A549 (cell line): ENCODE measurements at regions not wholly inside any gene's neighbourhood (a gene's known extent, or its start where the extent isn't known, plus 50 kb on each side); places are given as distances from the start of the nearest gene placed in this dataset.
"Not testable (repeated sequence)": the region's sequence is repeated elsewhere in the genome, so short reads cannot be mapped to it uniquely, and the experiment has no call there.

Source experiments
- BHLHE40 ChIP-seq: IDR thresholded peaks from 2 replicates; pipeline ENCODE4 v1.6.1; 2012; ENCODE audit warnings: low read depth, low read length, inconsistent platforms
- CHD2 ChIP-seq: fragments of 150-350 bp; IDR thresholded peaks from 2 replicates; pipeline ENCODE4 v1.6.1; 2014; ENCODE audit warnings: low read length; ENCODE audit not compliant: partially characterized antibody
- FOSL2 ChIP-seq, 2 experiments: fragments of 450-650 bp in 1 of 2; fragments of >200 bp in 1 of 2; sonication (Bioruptor Twin) in 1 of 2; formaldehyde crosslinking; IDR thresholded peaks; 2 replicates each; pipeline versions ENCODE4 v1.5.0 to v1.6.1; 2016 to 2020; ENCODE audit warnings: mild to moderate bottlenecking in 1 of 2, moderate library complexity in 1 of 2
- GATA3 ChIP-seq: IDR thresholded peaks from 2 replicates; pipeline ENCODE4 v1.6.1; 2012; ENCODE audit warnings: borderline replicate concordance
- KDM5A ChIP-seq: fragments of 200-600 bp; sonication (generic); IDR thresholded peaks from 2 replicates; pipeline ENCODE4 v1.6.1; 2016; ENCODE audit warnings: antibody characterized with exemption, mild to moderate bottlenecking
- POLR2A ChIP-seq: IDR thresholded peaks from 2 replicates; pipeline ENCODE4 v1.6.1; 2012; ENCODE audit warnings: mild to moderate bottlenecking, low read length
- POLR2AphosphoS2 ChIP-seq: conservative IDR thresholded peaks from 2 replicates; pipeline ENCODE4 v1.6.1; 2012; ENCODE audit warnings: low read length, improper control_type of control experiment, inconsistent platforms
- TF ChIP-seq, protein P1 (sequence below): fragments of 200-600 bp; sonication (generic); IDR thresholded peaks from 2 replicates; pipeline ENCODE4 v1.6.1; 2016; ENCODE audit warnings: antibody characterized with exemption, mild to moderate bottlenecking, moderate library complexity
- TF ChIP-seq, protein P2 (sequence below): fragments of 250-450 bp; sonication (Bioruptor Pico); IDR thresholded peaks from 2 replicates; pipeline ENCODE4 v1.5.0; 2021; ENCODE audit warnings: mild to moderate bottlenecking, moderate library complexity, borderline replicate concordance
- TF ChIP-seq, protein P3 (sequence below): fragments of 450-650 bp; IDR thresholded peaks from 2 replicates; pipeline ENCODE4 v1.6.1; 2014; ENCODE audit warnings: antibody characterized with exemption
- TF ChIP-seq, protein P4 (sequence below): fragments of >200 bp; sonication (Bioruptor Twin); formaldehyde crosslinking; IDR thresholded peaks from 3 replicates; pipeline ENCODE4 v1.5.1; 2016
- TF ChIP-seq, protein P5 (sequence below): IDR thresholded peaks from 2 replicates; pipeline ENCODE4 v1.6.1; 2012
- TF ChIP-seq, protein P6 (sequence below): IDR thresholded peaks from 2 replicates; pipeline ENCODE4 v1.6.1; 2012; ENCODE audit warnings: low read depth, borderline replicate concordance

DNA sequence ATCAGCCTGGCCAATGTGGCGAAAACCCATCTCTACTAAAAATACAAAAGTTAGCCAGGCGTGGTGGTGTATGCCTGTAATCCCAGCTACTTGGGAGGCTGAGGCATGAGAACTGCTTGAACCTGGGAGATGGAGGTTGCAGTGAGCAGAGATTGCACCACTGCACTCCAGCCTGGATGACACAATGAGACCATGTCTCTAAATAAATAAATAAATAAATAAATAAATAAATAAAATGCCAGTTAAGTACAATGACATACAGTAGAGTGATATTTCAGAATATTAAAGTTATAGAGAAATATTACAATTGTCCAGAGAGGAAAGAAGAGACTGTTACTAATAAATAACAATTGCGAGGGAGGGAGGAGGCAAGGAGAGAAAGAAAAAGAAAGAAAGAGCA, 199.8 kb upstream of the NREP start:
- TF ChIP-seq, protein P1, sequence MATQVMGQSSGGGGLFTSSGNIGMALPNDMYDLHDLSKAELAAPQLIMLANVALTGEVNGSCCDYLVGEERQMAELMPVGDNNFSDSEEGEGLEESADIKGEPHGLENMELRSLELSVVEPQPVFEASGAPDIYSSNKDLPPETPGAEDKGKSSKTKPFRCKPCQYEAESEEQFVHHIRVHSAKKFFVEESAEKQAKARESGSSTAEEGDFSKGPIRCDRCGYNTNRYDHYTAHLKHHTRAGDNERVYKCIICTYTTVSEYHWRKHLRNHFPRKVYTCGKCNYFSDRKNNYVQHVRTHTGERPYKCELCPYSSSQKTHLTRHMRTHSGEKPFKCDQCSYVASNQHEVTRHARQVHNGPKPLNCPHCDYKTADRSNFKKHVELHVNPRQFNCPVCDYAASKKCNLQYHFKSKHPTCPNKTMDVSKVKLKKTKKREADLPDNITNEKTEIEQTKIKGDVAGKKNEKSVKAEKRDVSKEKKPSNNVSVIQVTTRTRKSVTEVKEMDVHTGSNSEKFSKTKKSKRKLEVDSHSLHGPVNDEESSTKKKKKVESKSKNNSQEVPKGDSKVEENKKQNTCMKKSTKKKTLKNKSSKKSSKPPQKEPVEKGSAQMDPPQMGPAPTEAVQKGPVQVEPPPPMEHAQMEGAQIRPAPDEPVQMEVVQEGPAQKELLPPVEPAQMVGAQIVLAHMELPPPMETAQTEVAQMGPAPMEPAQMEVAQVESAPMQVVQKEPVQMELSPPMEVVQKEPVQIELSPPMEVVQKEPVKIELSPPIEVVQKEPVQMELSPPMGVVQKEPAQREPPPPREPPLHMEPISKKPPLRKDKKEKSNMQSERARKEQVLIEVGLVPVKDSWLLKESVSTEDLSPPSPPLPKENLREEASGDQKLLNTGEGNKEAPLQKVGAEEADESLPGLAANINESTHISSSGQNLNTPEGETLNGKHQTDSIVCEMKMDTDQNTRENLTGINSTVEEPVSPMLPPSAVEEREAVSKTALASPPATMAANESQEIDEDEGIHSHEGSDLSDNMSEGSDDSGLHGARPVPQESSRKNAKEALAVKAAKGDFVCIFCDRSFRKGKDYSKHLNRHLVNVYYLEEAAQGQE = not testable (repeated sequence)
- TF ChIP-seq, protein P2, sequence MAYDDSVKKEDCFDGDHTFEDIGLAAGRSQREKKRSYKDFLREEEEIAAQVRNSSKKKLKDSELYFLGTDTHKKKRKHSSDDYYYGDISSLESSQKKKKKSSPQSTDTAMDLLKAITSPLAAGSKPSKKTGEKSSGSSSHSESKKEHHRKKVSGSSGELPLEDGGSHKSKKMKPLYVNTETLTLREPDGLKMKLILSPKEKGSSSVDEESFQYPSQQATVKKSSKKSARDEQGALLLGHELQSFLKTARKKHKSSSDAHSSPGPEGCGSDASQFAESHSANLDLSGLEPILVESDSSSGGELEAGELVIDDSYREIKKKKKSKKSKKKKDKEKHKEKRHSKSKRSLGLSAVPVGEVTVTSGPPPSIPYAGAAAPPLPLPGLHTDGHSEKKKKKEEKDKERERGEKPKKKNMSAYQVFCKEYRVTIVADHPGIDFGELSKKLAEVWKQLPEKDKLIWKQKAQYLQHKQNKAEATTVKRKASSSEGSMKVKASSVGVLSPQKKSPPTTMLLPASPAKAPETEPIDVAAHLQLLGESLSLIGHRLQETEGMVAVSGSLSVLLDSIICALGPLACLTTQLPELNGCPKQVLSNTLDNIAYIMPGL (CRISPR knock-in tag) = not testable (repeated sequence)
- TF ChIP-seq, protein P3, sequence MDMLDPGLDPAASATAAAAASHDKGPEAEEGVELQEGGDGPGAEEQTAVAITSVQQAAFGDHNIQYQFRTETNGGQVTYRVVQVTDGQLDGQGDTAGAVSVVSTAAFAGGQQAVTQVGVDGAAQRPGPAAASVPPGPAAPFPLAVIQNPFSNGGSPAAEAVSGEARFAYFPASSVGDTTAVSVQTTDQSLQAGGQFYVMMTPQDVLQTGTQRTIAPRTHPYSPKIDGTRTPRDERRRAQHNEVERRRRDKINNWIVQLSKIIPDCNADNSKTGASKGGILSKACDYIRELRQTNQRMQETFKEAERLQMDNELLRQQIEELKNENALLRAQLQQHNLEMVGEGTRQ = not testable (repeated sequence)
- TF ChIP-seq, protein P4, sequence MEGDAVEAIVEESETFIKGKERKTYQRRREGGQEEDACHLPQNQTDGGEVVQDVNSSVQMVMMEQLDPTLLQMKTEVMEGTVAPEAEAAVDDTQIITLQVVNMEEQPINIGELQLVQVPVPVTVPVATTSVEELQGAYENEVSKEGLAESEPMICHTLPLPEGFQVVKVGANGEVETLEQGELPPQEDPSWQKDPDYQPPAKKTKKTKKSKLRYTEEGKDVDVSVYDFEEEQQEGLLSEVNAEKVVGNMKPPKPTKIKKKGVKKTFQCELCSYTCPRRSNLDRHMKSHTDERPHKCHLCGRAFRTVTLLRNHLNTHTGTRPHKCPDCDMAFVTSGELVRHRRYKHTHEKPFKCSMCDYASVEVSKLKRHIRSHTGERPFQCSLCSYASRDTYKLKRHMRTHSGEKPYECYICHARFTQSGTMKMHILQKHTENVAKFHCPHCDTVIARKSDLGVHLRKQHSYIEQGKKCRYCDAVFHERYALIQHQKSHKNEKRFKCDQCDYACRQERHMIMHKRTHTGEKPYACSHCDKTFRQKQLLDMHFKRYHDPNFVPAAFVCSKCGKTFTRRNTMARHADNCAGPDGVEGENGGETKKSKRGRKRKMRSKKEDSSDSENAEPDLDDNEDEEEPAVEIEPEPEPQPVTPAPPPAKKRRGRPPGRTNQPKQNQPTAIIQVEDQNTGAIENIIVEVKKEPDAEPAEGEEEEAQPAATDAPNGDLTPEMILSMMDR = not testable (repeated sequence)
- TF ChIP-seq POLR2A; KDM5A; BHLHE40; GATA3; FOSL2 (IDR thresholded peaks at IDR 0.05); FOSL2 (CRISPR knock-in tag; IDR thresholded peaks at IDR 0.05); CHD2; POLR2AphosphoS2: not testable (repeated sequence)
- TF ChIP-seq, protein P5, sequence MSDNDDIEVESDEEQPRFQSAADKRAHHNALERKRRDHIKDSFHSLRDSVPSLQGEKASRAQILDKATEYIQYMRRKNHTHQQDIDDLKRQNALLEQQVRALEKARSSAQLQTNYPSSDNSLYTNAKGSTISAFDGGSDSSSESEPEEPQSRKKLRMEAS = not testable (repeated sequence)
- TF ChIP-seq, protein P6, sequence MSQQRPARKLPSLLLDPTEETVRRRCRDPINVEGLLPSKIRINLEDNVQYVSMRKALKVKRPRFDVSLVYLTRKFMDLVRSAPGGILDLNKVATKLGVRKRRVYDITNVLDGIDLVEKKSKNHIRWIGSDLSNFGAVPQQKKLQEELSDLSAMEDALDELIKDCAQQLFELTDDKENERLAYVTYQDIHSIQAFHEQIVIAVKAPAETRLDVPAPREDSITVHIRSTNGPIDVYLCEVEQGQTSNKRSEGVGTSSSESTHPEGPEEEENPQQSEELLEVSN = not testable (repeated sequence)
